Smooth muscle cell of the brain vasculature (primary cell): ENCODE measurements at regions not wholly inside any gene's neighbourhood (a gene's known extent, or its start where the extent isn't known, plus 50 kb on each side); places are given as distances from the start of the nearest gene placed in this dataset.
"Not testable (repeated sequence)": the region's sequence is repeated elsewhere in the genome, so short reads cannot be mapped to it uniquely, and the experiment has no call there.

Experiments
- DNase-seq: peaks from one replicate; pipeline ENCODE4 v3.0.0-alpha.2; 2012; ENCODE audit warnings: low read depth, low spot score

DNA sequence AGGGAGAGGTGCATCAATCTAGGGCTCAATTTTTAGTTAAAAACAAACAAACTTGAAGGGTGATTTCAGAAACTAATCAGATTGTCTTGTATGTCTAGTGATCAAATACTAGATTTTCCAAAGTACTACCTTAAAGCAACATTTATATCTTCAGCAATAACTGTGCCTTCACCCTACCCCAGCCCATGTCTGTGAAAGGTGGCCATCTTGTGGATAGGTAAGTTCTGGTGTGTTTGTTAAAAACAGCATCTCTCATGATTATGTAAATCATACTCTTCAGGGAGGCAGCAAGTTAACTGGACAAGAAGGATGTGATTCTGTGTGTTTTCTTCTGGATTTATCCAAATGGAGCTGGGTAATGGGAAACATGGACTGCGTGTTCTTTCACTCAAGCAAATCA is 81.4 kb upstream of the ACSL1 start:
- DNase-seq: no peak

GRCh38 chr4:184907810-184908209 is 82.0 kb upstream of the ACSL1 start:
- no peak for DNase-seq

DNA sequence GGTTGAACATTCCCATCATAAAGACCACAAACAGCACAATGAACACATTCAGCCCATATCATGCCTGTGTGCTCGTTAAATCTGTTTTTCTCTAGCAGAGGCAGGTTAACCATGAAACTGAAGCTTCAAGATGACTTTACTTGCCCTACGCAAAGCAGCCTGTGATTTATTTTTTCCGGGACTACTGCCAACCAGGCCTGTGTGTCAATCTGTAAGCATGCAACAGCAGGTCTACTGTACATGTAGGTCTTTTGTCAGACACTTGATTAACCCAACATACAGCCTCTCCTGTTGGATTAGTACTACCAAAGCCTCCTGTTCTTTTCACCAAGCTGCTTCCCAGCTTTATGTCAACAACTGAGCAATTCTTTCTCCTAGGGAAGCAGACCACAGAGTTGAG is 85.5 kb upstream of the ACSL1 start:
- no peak for DNase-seq

DNA sequence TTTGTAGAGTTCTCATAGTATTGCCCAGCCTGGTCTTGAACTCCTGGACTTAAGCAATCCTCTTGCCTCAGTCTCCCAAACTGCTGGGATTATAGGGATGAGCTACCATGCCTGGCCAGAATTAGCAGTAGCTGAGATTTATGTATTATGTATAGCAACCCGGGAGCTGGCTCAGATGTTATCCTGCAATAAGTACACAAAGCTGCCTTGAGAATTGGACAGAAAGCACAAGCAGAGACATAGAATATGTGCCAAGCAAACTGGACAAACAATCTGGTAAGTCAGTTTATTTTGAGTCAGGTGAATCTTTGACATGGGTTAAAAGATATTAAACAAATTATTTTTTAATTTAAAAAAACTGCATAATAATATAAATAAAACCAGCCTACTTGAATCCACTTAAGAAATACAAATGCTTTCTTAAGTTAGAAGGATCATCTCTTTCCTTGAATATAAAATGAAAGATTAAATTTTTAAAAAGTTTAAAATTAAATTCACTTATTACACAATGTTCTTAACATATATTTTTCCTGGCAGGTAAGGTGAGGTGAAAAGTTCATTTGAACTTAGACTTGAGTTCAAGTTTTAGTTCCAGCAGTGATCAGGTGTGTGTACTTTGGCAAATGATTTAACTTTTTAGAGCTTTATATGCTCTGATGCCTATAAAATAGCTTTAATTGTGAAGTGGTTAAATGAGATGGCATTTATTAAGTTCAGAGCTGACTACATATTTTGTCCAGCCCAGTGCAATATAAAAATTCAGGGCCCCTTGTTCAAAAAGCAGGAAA is 87.8 kb upstream of the ACSL1 start:
- DNase-seq: no peak

DNA sequence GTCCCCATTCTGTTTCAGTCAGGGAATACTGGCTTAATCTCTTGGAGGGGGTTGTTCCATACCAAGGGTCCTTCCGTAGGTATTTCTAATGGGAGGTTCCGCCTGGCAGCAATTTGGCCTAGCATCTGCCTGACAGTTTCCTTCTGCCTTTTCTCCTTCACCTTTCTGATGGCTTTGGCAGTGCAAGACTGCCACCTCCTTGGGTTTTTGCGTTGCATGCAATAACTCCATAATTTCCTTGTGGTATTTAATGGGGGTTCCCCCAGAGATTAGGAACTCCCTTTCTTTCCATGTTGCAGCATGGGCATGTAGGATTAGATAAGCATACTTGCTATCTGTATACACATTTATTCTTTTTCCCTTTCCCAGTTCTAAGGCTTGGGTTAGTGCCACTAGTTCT is 93.0 kb upstream of the ACSL1 start:
- DNase-seq: not testable (repeated sequence)

GRCh38 chr4:184921456-184921855 is 95.7 kb upstream of the ACSL1 start:
- DNase-seq: no peak

DNA sequence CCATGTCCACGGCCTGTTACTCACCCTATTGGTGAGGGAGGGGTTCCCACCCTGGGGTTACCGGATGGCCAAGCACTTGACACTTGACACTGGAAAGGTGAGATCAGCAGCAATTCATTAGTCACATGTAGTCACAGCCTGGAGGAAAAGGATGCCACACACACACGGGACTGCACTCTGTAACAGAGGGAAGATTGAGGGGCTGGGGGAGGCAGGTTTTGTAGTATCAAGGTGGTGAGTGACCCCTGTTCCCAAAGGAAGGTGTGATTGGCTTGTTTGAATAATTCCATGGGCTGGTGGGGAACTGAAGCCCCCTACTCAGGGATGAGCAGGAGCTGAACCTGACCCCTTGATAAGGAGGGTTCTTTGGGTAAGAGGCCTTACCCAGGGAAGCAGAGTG is 96.0 kb upstream of the HELT start:
- no peak for DNase-seq

DNA sequence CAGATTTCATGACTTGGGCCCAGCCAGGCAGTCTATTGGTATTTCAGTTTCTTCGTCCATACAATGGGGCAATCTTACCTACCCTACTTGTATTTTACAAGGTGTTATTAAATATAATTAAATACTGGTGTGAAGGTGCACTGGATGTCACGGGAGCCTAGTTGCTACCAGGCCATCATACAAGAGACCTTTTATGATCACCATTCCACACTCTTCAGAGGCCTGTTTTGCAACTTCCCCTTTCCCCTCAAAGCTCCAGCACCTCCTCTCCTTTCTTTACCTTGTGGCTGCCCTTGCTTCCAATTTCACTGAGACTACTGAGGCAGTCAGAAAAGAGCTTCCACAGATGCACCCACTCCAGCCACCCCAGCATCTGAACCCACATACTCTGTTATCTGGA is 93.8 kb upstream of the HELT start:
- DNase-seq: no peak

DNA sequence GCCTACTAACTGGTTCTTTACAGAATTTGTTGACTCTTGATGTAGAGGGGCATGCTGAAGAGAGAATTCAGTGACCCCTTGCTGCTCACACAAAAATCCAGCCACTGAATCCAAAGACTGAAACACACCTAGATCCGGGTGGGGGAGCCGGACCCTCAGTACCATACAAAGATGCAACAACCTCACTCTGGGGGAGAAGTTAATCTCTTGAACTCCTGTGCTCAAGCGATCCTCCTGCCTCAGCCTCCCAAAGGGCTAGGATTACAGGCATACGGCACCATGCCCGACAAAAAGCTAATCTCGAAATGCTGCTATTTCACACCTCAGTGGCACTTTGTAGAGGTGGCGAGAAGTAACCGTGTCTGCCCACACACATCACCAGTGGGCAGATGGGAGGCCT is 88.8 kb upstream of the HELT start:
- no peak for DNase-seq

DNA sequence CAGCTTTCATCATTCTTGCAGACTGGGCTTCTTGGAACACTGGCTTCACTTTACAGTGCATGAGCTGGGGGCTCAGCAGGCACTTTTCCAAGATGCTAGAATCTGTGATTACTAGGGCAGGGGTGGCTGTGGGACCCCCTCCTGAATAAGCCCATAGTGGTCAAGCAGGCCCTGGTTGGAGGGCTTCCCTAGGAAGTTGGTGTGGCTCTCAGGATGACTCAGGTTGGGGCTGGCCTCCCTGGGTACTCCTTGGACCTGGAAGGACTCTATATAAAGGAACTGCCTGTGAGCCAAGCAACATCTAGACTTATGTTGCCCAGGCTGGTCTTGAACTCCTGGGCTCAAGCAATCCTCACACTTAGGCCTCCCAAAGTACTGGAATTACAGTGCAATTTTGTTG is 88.3 kb upstream of the HELT start:
- no peak for DNase-seq

- no peak for DNase-seq
Measured at GRCh38 chr4:184932343-184932742, 85.9 kb upstream of the HELT start.

GRCh38 chr4:184933311-184933710 is 85.0 kb upstream of the HELT start:
- no peak for DNase-seq

DNA sequence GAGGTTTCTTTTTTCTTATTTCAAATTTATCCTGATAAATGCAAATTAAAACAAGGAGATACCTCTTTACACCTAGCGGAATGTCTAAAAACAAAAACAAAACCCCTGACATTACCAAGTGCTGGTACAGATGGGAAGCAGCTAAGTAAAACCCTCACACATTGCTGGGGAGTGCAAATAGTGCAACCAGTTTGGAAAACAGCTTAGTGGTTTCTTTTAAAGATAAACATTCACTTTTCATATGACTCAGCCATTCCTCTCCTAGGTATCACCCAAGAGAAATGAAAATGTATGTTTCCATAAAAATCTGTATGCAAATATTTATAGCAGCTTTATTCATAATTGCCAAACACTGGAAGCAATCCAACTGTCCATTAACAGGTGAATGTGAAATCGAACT is 84.1 kb upstream of the HELT start:
- no peak for DNase-seq

- DNase-seq: no peak
Measured at GRCh38 chr4:184934961-184935360, 83.3 kb upstream of the HELT start.

GRCh38 chr4:184936071-184936470 is 82.2 kb upstream of the HELT start:
- DNase-seq: no peak

- no peak for DNase-seq
Measured at GRCh38 chr4:184937030-184937710, 81.1 kb upstream of the HELT start.

DNA sequence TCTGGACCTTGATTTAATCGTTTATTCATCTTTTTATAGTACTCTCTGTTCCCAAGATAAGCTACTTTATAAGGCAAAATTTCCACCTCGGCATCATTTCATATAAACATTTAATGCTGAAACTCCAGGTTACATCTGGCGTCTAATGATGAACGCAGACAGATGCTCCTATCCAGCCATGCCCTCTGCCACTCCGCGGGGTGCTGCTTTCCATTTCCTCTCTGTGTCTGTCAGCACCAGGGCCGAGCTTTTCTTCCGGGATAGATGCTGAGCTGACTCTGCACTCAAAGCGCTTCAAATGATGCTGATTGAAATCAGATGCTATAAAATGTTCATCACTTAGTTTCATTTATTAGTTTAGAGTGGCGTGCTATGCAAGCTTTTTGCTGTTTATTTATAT is 80.5 kb upstream of the HELT start:
- no peak for DNase-seq

DNA sequence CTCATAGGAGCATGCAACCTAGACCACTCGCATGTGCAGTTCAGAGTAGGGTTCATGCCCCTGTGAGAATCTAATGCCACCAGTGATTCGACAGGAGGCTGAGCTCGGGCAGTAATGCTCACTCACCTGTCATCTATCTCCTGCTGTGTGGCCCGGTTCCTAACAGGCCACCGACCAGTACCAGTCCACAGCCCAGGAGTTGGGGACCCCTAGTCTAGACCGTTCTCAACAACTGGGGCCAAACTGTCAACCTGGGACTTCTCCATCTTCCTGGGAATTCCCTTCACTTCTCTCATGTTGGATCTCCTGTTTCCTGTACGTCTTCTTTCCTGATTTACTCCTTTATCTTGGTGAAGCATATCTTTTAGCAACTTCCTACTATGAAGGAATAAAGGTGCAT is 79.4 kb upstream of the HELT start:
- no peak for DNase-seq

DNA sequence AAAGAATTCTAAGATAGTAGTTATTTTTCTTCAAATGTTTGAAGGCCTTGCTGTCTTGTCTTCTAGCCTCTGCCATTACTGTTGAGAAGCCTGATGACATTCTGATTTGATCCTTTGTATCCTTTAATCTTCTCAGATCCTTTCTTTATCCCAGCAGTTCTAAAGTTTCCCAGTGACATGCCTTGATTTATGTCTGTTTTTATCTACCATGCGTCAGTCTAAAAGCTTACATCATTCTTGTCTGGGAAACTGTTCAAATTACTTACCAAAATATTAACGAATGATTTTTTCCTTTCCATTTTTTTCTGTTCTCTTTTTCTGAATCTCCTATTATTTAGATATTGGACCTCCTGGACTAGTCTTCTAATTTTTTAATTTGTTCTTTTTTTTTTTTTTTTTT is 78.3 kb upstream of the HELT start:
- no peak for DNase-seq

GRCh38 chr4:184940500-184940899 is 77.8 kb upstream of the HELT start:
- no peak for DNase-seq

DNA sequence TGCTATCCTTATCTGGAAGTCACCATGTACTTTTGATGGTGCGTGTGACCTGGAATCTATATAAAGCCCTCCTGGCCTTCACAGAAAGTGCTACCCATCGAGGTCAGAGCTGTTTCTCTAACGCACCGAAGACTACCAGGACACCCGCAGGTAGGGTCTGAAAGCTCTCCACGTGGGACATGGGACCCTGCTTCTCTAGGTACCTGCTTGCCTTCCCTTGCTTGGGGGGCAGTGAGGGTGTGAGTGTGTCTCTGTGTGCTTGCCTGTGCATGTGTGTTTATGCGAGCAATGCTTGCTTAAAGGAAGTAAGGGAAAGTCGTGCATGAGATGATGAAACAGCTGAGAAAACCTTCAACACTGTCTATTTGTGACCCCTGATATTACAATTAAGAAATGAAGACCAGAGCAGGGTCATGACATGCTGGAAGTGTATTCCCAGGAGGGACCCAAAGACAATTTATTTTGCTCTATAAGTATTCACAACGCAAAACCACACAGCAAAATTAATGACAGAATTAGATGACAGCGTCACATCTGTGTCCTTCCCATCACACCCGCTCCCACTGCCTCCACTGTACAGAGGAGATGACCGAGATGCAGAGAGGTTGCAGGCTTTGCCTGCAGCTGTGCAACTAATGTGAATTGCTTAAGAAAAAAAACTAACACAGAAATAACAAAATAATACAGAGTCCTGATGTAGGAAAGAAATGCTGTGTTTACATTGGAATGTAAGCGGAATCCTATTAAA is 76.4 kb upstream of the HELT start:
- no peak for DNase-seq
